Liver (tissue), 8 donors: ENCODE measurements at regions not wholly inside any gene's neighbourhood (a gene's known extent, or its start where the extent isn't known, plus 50 kb on each side); places are given as distances from the start of the nearest gene placed in this dataset.

Experiments
- DNase-seq: peaks from one replicate; pipeline ENCODE4 v3.0.0-alpha.2; 2017; ENCODE audit warnings: low spot score
- H3K27ac ChIP-seq, 2 donors: one replicate each; pipeline ENCODE4 v1.7.0; 2013; ENCODE audit warnings: inconsistent platforms in 2 of 2, low read length in 2 of 2, control low read depth in 1 of 2, low read depth in 1 of 2, mild to moderate bottlenecking in 1 of 2
- H3K27me3 ChIP-seq, 4 donors: one replicate each; pipeline versions ENCODE4 v1.6.1 to v1.7.0; 2013; ENCODE audit warnings: low read length in 3 of 4, inconsistent platforms in 1 of 4, mild to moderate bottlenecking in 1 of 4, moderate library complexity in 1 of 4; ENCODE audit not compliant: control insufficient read depth in 4 of 4, insufficient read depth in 4 of 4
- H3K36me3 ChIP-seq, 4 donors: one replicate each; pipeline versions ENCODE4 v1.6.1 to v1.7.0; 2013; ENCODE audit warnings: low read length in 3 of 4, mild to moderate bottlenecking in 3 of 4, low read depth in 1 of 4, moderate library complexity in 1 of 4; ENCODE audit not compliant: control insufficient read depth in 4 of 4, insufficient read depth in 3 of 4
- H3K4me1 ChIP-seq, 4 donors: one replicate each; pipeline versions ENCODE4 v1.6.1 to v1.7.0; 2013; ENCODE audit warnings: low read length in 3 of 4, mild to moderate bottlenecking in 3 of 4, moderate library complexity in 1 of 4; ENCODE audit not compliant: control insufficient read depth in 4 of 4, insufficient read depth in 4 of 4
- H3K4me3 ChIP-seq, 3 donors: one replicate each; pipeline versions ENCODE4 v1.6.1 to v1.7.0; 2013; ENCODE audit warnings: low read length in 3 of 3, control low read depth in 1 of 3, low read depth in 1 of 3, mild to moderate bottlenecking in 1 of 3
- H3K9ac ChIP-seq, 2 donors: one replicate each; pipeline ENCODE4 v1.7.0; 2013; ENCODE audit warnings: low read length in 2 of 2, mild to moderate bottlenecking in 2 of 2, moderate library complexity in 2 of 2, control low read depth in 1 of 2, low read depth in 1 of 2
- H3K9me3 ChIP-seq, 4 donors: one replicate each; pipeline versions ENCODE4 v1.6.1 to v1.7.0; 2013; ENCODE audit warnings: low read length in 3 of 4; ENCODE audit not compliant: control insufficient read depth in 4 of 4
- EGR1 ChIP-seq, 2 donors: IDR thresholded peaks; 2 replicates each; pipeline ENCODE4 v1.6.1; 2016 to 2018; ENCODE audit warnings: antibody characterized with exemption in 2 of 2, low read depth in 2 of 2
- FOXA1 ChIP-seq: IDR thresholded peaks from 2 replicates; pipeline ENCODE4 v1.6.1; 2016; ENCODE audit warnings: antibody characterized with exemption
- FOXA2 ChIP-seq: IDR thresholded peaks from 2 replicates; pipeline ENCODE4 v1.6.1; 2016; ENCODE audit warnings: antibody characterized with exemption
- GABPA ChIP-seq, 2 donors: IDR thresholded peaks in 1 of 2; conservative IDR thresholded peaks in 1 of 2; 2 replicates each; pipeline ENCODE4 v1.6.1; 2016; ENCODE audit warnings: antibody characterized with exemption in 2 of 2, mild to moderate bottlenecking in 1 of 2, moderate library complexity in 1 of 2
- HNF4A ChIP-seq, 2 donors: conservative IDR thresholded peaks; 2 replicates each; pipeline ENCODE4 v1.6.1; 2016; ENCODE audit warnings: antibody characterized with exemption in 2 of 2, mild to moderate bottlenecking in 2 of 2
- HNF4G ChIP-seq: IDR thresholded peaks from 2 replicates; pipeline ENCODE4 v1.6.1; 2016; ENCODE audit warnings: antibody characterized with exemption
- JUND ChIP-seq, 2 donors: IDR thresholded peaks; 2 replicates each; pipeline ENCODE4 v1.6.1; 2016; ENCODE audit warnings: antibody characterized with exemption in 2 of 2
- NR2F2 ChIP-seq: IDR thresholded peaks from 2 replicates; pipeline ENCODE4 v1.6.1; 2016; ENCODE audit warnings: antibody characterized with exemption
- RAD21 ChIP-seq, 2 donors: IDR thresholded peaks; 2 replicates each; pipeline ENCODE4 v1.6.1; 2016; ENCODE audit warnings: antibody characterized with exemption in 2 of 2, mild to moderate bottlenecking in 2 of 2
- RXRA ChIP-seq, 2 donors: IDR thresholded peaks; 2 replicates each; pipeline ENCODE4 v1.6.1; 2017 to 2018; ENCODE audit warnings: antibody characterized with exemption in 2 of 2, mild to moderate bottlenecking in 1 of 2
- SP1 ChIP-seq: IDR thresholded peaks from 2 replicates; pipeline ENCODE4 v1.6.1; 2018; ENCODE audit warnings: antibody characterized with exemption, mild to moderate bottlenecking
- TAF1 ChIP-seq: conservative IDR thresholded peaks from 2 replicates; pipeline ENCODE4 v1.6.1; 2016; ENCODE audit warnings: antibody characterized with exemption, mild to moderate bottlenecking
- YY1 ChIP-seq: IDR thresholded peaks from 2 replicates; pipeline ENCODE4 v1.6.1; 2016; ENCODE audit warnings: antibody characterized with exemption, mild to moderate bottlenecking
- WGBS: extraction: QIAGEN DNeasy Blood & Tissue Kit; methylation state at CpG from one replicate; pipeline ENCODE4 v1.1.7; 2013; 5-methylcytosine and 5-hydroxymethylcytosine counted together
- TF ChIP-seq, protein P1 (sequence below): IDR thresholded peaks from 2 replicates; pipeline ENCODE4 v1.6.1; 2016; ENCODE audit warnings: antibody characterized with exemption
- TF ChIP-seq, protein P2 (sequence below): IDR thresholded peaks from 2 replicates; pipeline ENCODE4 v1.6.1; 2016; ENCODE audit warnings: antibody characterized with exemption
- TF ChIP-seq, protein P3 (sequence below): fragments of 150-350 bp; IDR thresholded peaks from 2 replicates; pipeline ENCODE4 v1.5.1; 2017; ENCODE audit warnings: improper control_type of control experiment, low read depth, low read length; ENCODE audit not compliant: missing input control
- TF ChIP-seq, protein P4 (sequence below): IDR thresholded peaks from 2 replicates; pipeline ENCODE4 v1.6.1; 2016; ENCODE audit warnings: antibody characterized with exemption, mild to moderate bottlenecking
- TF ChIP-seq, protein P5 (sequence below): IDR thresholded peaks from 2 replicates; pipeline ENCODE4 v1.6.1; 2016; ENCODE audit warnings: antibody characterized with exemption
- donor health status: healthy.
- donor health status: healthy.
- donor health status: healthy.
- donor health status: healthy.
- donor health status: healthy.

DNA sequence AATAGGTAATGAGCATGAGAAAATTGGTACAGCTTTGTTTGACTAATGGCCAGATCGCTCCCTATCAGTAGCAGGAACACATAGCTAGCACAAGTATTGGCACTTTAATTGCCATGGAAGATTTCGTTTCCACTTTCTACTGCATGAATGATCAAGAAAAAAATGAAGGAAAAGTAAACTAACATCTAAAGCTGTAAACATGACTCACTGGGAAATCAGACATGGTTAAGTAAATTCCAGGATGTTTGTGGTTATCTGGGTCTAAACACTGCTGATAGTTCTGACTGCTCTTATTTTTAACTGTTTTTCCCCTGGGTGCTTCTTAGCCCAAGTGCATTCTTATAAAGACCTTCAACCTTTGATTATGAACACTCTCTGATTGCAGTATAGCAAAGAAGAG, 388.9 kb downstream of the NR2F1-AS1 start:
- TF ChIP-seq FOXA1, result no peak
- peak; percentile 45 for TF ChIP-seq NR2F2
- Histone ChIP-seq H3K27me3 (no peaks in the 10 kb centered on the region), H3K9ac (no peak overlapping the region), H3K36me3 (no peaks in the 10 kb centered on the region), H3K9me3 (no peaks in the 10 kb centered on the region), H3K4me1 (no peaks in the 10 kb centered on the region), H3K27ac (peak overlapping the region in 1 of 2 donors; percentile 1), H3K4me3 (no peak overlapping the region)
- WGBS, result 39% methylated on average over 2 of the region's 2 CpGs
- no peak for DNase-seq

DNA sequence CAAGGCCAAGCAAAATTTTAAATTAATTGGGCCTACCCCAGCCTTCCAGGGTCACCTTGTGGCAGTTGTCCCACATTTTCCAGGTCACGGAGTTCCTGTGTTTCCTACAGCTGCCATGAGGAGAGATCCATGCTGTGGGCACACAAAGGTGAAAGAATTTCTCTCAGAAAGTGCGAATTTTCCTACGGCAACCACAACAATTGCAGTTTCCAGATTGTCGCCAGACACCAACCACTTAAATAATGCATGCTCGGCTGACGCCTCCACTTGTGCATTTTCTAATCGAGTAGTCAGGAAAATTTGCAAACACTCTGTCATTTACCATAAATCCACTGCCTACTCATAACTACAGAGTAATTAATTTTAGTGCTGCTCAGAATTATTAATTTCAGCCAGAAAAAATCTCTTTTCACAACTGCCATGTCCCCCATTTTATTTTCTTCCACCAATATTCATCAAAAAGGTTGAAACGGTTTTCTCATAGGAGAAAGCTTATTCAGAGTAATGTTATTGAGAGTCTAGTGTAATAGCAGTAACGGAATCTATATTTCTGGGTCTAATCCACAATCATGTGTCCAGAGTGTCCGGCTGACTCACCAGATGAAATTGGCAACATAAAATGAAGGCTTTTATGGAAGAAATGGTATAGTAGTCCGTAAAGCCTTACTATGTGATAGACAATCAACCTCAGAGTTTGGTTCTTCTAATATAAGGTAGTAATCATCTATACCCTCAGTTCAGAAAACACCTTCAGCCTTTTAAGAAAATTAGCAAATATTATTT, 389.8 kb downstream of the NR2F1-AS1 start:
- Histone ChIP-seq H3K4me3 (no peak overlapping the region), H3K36me3 (no peaks in the 10 kb centered on the region), H3K27me3 (no peaks in the 10 kb centered on the region), H3K27ac (no peak overlapping the region), H3K9me3 (no peaks in the 10 kb centered on the region), H3K4me1 (no peaks in the 10 kb centered on the region), H3K9ac (no peak overlapping the region)
- TF ChIP-seq TAF1, result no peak
- TF ChIP-seq FOXA2, result no peak
- TF ChIP-seq, protein P1, sequence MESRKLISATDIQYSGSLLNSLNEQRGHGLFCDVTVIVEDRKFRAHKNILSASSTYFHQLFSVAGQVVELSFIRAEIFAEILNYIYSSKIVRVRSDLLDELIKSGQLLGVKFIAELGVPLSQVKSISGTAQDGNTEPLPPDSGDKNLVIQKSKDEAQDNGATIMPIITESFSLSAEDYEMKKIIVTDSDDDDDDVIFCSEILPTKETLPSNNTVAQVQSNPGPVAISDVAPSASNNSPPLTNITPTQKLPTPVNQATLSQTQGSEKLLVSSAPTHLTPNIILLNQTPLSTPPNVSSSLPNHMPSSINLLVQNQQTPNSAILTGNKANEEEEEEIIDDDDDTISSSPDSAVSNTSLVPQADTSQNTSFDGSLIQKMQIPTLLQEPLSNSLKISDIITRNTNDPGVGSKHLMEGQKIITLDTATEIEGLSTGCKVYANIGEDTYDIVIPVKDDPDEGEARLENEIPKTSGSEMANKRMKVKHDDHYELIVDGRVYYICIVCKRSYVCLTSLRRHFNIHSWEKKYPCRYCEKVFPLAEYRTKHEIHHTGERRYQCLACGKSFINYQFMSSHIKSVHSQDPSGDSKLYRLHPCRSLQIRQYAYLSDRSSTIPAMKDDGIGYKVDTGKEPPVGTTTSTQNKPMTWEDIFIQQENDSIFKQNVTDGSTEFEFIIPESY, result no peak
- no peak for TF ChIP-seq HNF4G
- no peak for TF ChIP-seq EGR1 (IDR thresholded peaks at IDR 0.05; ENCODE audit: low read depth in 2 of 2)
- TF ChIP-seq JUND (IDR thresholded peaks at IDR 0.05), result no peak
- no peak for TF ChIP-seq HNF4A (conservative IDR thresholded peaks at IDR 0.05)
- no peak for TF ChIP-seq RAD21 (IDR thresholded peaks at IDR 0.05)
- TF ChIP-seq, protein P2, sequence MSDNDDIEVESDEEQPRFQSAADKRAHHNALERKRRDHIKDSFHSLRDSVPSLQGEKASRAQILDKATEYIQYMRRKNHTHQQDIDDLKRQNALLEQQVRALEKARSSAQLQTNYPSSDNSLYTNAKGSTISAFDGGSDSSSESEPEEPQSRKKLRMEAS, result no peak
- TF ChIP-seq, protein P3, sequence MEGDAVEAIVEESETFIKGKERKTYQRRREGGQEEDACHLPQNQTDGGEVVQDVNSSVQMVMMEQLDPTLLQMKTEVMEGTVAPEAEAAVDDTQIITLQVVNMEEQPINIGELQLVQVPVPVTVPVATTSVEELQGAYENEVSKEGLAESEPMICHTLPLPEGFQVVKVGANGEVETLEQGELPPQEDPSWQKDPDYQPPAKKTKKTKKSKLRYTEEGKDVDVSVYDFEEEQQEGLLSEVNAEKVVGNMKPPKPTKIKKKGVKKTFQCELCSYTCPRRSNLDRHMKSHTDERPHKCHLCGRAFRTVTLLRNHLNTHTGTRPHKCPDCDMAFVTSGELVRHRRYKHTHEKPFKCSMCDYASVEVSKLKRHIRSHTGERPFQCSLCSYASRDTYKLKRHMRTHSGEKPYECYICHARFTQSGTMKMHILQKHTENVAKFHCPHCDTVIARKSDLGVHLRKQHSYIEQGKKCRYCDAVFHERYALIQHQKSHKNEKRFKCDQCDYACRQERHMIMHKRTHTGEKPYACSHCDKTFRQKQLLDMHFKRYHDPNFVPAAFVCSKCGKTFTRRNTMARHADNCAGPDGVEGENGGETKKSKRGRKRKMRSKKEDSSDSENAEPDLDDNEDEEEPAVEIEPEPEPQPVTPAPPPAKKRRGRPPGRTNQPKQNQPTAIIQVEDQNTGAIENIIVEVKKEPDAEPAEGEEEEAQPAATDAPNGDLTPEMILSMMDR, result no peak
- TF ChIP-seq, protein P4, sequence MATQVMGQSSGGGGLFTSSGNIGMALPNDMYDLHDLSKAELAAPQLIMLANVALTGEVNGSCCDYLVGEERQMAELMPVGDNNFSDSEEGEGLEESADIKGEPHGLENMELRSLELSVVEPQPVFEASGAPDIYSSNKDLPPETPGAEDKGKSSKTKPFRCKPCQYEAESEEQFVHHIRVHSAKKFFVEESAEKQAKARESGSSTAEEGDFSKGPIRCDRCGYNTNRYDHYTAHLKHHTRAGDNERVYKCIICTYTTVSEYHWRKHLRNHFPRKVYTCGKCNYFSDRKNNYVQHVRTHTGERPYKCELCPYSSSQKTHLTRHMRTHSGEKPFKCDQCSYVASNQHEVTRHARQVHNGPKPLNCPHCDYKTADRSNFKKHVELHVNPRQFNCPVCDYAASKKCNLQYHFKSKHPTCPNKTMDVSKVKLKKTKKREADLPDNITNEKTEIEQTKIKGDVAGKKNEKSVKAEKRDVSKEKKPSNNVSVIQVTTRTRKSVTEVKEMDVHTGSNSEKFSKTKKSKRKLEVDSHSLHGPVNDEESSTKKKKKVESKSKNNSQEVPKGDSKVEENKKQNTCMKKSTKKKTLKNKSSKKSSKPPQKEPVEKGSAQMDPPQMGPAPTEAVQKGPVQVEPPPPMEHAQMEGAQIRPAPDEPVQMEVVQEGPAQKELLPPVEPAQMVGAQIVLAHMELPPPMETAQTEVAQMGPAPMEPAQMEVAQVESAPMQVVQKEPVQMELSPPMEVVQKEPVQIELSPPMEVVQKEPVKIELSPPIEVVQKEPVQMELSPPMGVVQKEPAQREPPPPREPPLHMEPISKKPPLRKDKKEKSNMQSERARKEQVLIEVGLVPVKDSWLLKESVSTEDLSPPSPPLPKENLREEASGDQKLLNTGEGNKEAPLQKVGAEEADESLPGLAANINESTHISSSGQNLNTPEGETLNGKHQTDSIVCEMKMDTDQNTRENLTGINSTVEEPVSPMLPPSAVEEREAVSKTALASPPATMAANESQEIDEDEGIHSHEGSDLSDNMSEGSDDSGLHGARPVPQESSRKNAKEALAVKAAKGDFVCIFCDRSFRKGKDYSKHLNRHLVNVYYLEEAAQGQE, result no peak
- TF ChIP-seq NR2F2, result no peak
- no peak for TF ChIP-seq YY1
- TF ChIP-seq FOXA1, result no peak
- no peak for TF ChIP-seq RXRA (IDR thresholded peaks at IDR 0.05)
- no peak for TF ChIP-seq SP1
- TF ChIP-seq, protein P5, sequence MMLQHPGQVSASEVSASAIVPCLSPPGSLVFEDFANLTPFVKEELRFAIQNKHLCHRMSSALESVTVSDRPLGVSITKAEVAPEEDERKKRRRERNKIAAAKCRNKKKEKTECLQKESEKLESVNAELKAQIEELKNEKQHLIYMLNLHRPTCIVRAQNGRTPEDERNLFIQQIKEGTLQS, result no peak
- TF ChIP-seq GABPA (IDR thresholded peaks at IDR 0.05 in 1 of 2, conservative IDR thresholded peaks at IDR 0.05 in 1 of 2), result no peak
- WGBS, result 87% methylated on average over 11 of the region's 11 CpGs
- DNase-seq, result no peak
